ENCODE measurements at regions not wholly inside any gene's neighbourhood (a gene's known extent, or its start where the extent isn't known, plus 50 kb on each side); places are given as distances from the start of the nearest gene placed in this dataset.
A peak's percentile ranks its signal among the peaks of the same experiment; 100 is the strongest.
"Not testable (repeated sequence)": the region's sequence is repeated elsewhere in the genome, so short reads cannot be mapped to it uniquely, and the experiment has no call there.

- H3K4me3 Mint-ChIP-seq = no peak overlapping the region
- H3K27ac Mint-ChIP-seq = peak overlapping the region in 2 of 7 donors; percentile 38 to 69
These were observed 1760.2 kb upstream of the DEFB115 start for GRCh38 chr20:29497261-29497671.

GRCh38 chr20:29497684-29498083 lies 1759.8 kb upstream of the DEFB115 start:
- H3K4me3 Mint-ChIP-seq; H3K9ac ChIP-seq (ENCODE audit: insufficient read depth, low read length, poor library complexity, severe bottlenecking); H3K27ac Mint-ChIP-seq; H3K4me1 ChIP-seq (ENCODE audit: control insufficient read depth in 1 of 2, insufficient read depth in 2 of 2, low read length in 2 of 2); H3K79me2 ChIP-seq (ENCODE audit: insufficient read depth, low read length); H3K4me1 Mint-ChIP-seq; H3K27me3 Mint-ChIP-seq (ENCODE audit: low read depth in 3 of 3); H4K20me1 ChIP-seq (ENCODE audit: insufficient read depth, low read length); H3K36me3 Mint-ChIP-seq; DNase-seq; intact Hi-C loops (cut with micrococcal nuclease); H3K4me2 ChIP-seq (replicated peaks; ENCODE audit: extremely low read depth, low read length, poor library complexity, severe bottlenecking); H3K4me3 ChIP-seq (replicated peaks in 1 of 3; ENCODE audit: low read depth in 2 of 3, low read length in 3 of 3); H3K36me3 ChIP-seq (replicated peaks in 1 of 2; ENCODE audit: control insufficient read depth in 1 of 2, insufficient read depth in 2 of 2, low read length in 2 of 2); H2AFZ ChIP-seq (ENCODE audit: insufficient read depth, low read depth, low read length, poor library complexity, severe bottlenecking); H3K27me3 ChIP-seq (ENCODE audit: control insufficient read depth in 2 of 2, insufficient read depth in 2 of 2, low read length in 2 of 2); H3K27ac ChIP-seq (ENCODE audit: low read depth in 1 of 2, low read length in 2 of 2): not testable (repeated sequence)
- WGBS (ENCODE audit: insufficient coverage) = 57% methylated on average over 18 of the region's 18 CpGs
- peaks cover 17 to 24% of the 10 kb centered on the region in 2 donors for H3K9me3 ChIP-seq (replicated peaks in 1 of 2; ENCODE audit: control insufficient read depth in 1 of 2, insufficient read depth in 1 of 2, low read length in 2 of 2)
- peaks cover 3 to 14% (median 7%) of the 10 kb centered on the region in 7 donors for H3K9me3 Mint-ChIP-seq

More at GRCh38 chr20:29497261-29497671, 1760.2 kb upstream of the DEFB115 start:
- Histone ChIP-seq H2AFZ (ENCODE audit: insufficient read depth, low read depth, low read length, poor library complexity, severe bottlenecking) (no peak overlapping the region), H3K36me3 (replicated peaks in 1 of 2; ENCODE audit: control insufficient read depth in 1 of 2, insufficient read depth in 2 of 2, low read length in 2 of 2) (no peaks in the 10 kb centered on the region), H3K4me1 (ENCODE audit: control insufficient read depth in 1 of 2, insufficient read depth in 2 of 2, low read length in 2 of 2) (no peaks in the 10 kb centered on the region), H3K4me2 (replicated peaks; ENCODE audit: extremely low read depth, low read length, poor library complexity, severe bottlenecking) (no peak overlapping the region), H3K4me3 (replicated peaks in 1 of 3; ENCODE audit: low read depth in 2 of 3, low read length in 3 of 3) (peak overlapping the region in 1 of 3 experiments; percentile 8), H4K20me1 (ENCODE audit: insufficient read depth, low read length) (no peaks in the 10 kb centered on the region), H3K9me3 (replicated peaks in 1 of 2; ENCODE audit: control insufficient read depth in 1 of 2, insufficient read depth in 1 of 2, low read length in 2 of 2) (peaks cover 17 to 24% of the 10 kb centered on the region in 2 donors), H3K27ac (ENCODE audit: low read depth in 1 of 2, low read length in 2 of 2) (peak overlapping the region in 1 of 2 donors; percentile 61), H3K27me3 (ENCODE audit: control insufficient read depth in 2 of 2, insufficient read depth in 2 of 2, low read length in 2 of 2) (no peaks in the 10 kb centered on the region), H3K9ac (ENCODE audit: insufficient read depth, low read length, poor library complexity, severe bottlenecking) (no peak overlapping the region), H3K79me2 (ENCODE audit: insufficient read depth, low read length) (no peaks in the 10 kb centered on the region)
- peaks cover 2 to 4% (median 3%) of the 10 kb centered on the region in 3 donors for H3K27me3 Mint-ChIP-seq (ENCODE audit: low read depth in 3 of 3)
- H3K36me3 Mint-ChIP-seq = no peaks in the 10 kb centered on the region
- H3K4me1 Mint-ChIP-seq = no peaks in the 10 kb centered on the region
- 48% methylated on average over 39 of the region's 39 CpGs for WGBS (ENCODE audit: insufficient coverage)
- intact Hi-C loops (cut with micrococcal nuclease) = no loop called here
- TF ChIP-seq CTCF (IDR thresholded peaks at IDR 0.05) = no peak
- peak in 2 of 3 donors; percentile 0 to 40 for DNase-seq
- H3K9me3 Mint-ChIP-seq = peaks cover 3 to 14% (median 7%) of the 10 kb centered on the region in 7 donors

- intact Hi-C loops (cut with micrococcal nuclease); H3K27me3 Mint-ChIP-seq (ENCODE audit: low read depth in 3 of 3); H3K36me3 Mint-ChIP-seq; H3K9me3 Mint-ChIP-seq; H3K27me3 ChIP-seq (ENCODE audit: control insufficient read depth in 2 of 2, insufficient read depth in 2 of 2, low read length in 2 of 2); H4K20me1 ChIP-seq (ENCODE audit: insufficient read depth, low read length); H2AFZ ChIP-seq (ENCODE audit: insufficient read depth, low read depth, low read length, poor library complexity, severe bottlenecking); H3K27ac ChIP-seq (ENCODE audit: low read depth in 1 of 2, low read length in 2 of 2); H3K4me1 ChIP-seq (ENCODE audit: control insufficient read depth in 1 of 2, insufficient read depth in 2 of 2, low read length in 2 of 2); H3K4me2 ChIP-seq (replicated peaks; ENCODE audit: extremely low read depth, low read length, poor library complexity, severe bottlenecking); DNase-seq; H3K9ac ChIP-seq (ENCODE audit: insufficient read depth, low read length, poor library complexity, severe bottlenecking); H3K4me1 Mint-ChIP-seq; H3K36me3 ChIP-seq (replicated peaks in 1 of 2; ENCODE audit: control insufficient read depth in 1 of 2, insufficient read depth in 2 of 2, low read length in 2 of 2); H3K79me2 ChIP-seq (ENCODE audit: insufficient read depth, low read length); H3K27ac Mint-ChIP-seq; H3K4me3 ChIP-seq (replicated peaks in 1 of 3; ENCODE audit: low read depth in 2 of 3, low read length in 3 of 3); H3K4me3 Mint-ChIP-seq: not testable (repeated sequence)
- H3K9me3 ChIP-seq (replicated peaks in 1 of 2; ENCODE audit: control insufficient read depth in 1 of 2, insufficient read depth in 1 of 2, low read length in 2 of 2) = peaks cover 10 to 24% of the 10 kb centered on the region in 2 donors
- no CpG with 5 or more reads among the region's 3 CpGs for WGBS (ENCODE audit: insufficient coverage)
These were observed 1756.7 kb upstream of the DEFB115 start for GRCh38 chr20:29500738-29501137.

GRCh38 chr20:29514634-29515033 lies 1742.8 kb upstream of the DEFB115 start:
- H3K27me3 ChIP-seq (ENCODE audit: control insufficient read depth in 2 of 2, insufficient read depth in 2 of 2, low read length in 2 of 2); H2AFZ ChIP-seq (ENCODE audit: insufficient read depth, low read depth, low read length, poor library complexity, severe bottlenecking); H3K36me3 ChIP-seq (replicated peaks in 1 of 2; ENCODE audit: control insufficient read depth in 1 of 2, insufficient read depth in 2 of 2, low read length in 2 of 2); intact Hi-C loops (cut with micrococcal nuclease); H3K4me1 Mint-ChIP-seq; H3K27ac Mint-ChIP-seq; H3K79me2 ChIP-seq (ENCODE audit: insufficient read depth, low read length); H3K36me3 Mint-ChIP-seq; DNase-seq; H3K4me1 ChIP-seq (ENCODE audit: control insufficient read depth in 1 of 2, insufficient read depth in 2 of 2, low read length in 2 of 2); H3K9ac ChIP-seq (ENCODE audit: insufficient read depth, low read length, poor library complexity, severe bottlenecking); H3K4me2 ChIP-seq (replicated peaks; ENCODE audit: extremely low read depth, low read length, poor library complexity, severe bottlenecking); H3K27me3 Mint-ChIP-seq (ENCODE audit: low read depth in 3 of 3); H4K20me1 ChIP-seq (ENCODE audit: insufficient read depth, low read length); H3K4me3 Mint-ChIP-seq; H3K27ac ChIP-seq (ENCODE audit: low read depth in 1 of 2, low read length in 2 of 2); H3K4me3 ChIP-seq (replicated peaks in 1 of 3; ENCODE audit: low read depth in 2 of 3, low read length in 3 of 3): not testable (repeated sequence)
- WGBS (ENCODE audit: insufficient coverage) = 80% methylated on average over 12 of the region's 13 CpGs
- H3K9me3 Mint-ChIP-seq = peaks cover 5 to 12% (median 6%) of the 10 kb centered on the region in 7 donors
- H3K9me3 ChIP-seq (replicated peaks in 1 of 2; ENCODE audit: control insufficient read depth in 1 of 2, insufficient read depth in 1 of 2, low read length in 2 of 2) = peaks cover 12 to 18% of the 10 kb centered on the region in 2 donors
